ENCODE measurements at regions not wholly inside any gene's neighbourhood (a gene's known extent, or its start where the extent isn't known, plus 50 kb on each side); places are given as distances from the start of the nearest gene placed in this dataset.

- no peak for TF ChIP-seq SPI1 (IDR thresholded peaks at IDR 0.05; ENCODE audit: low read depth, low read length)
- TF ChIP-seq POLR2A (IDR thresholded peaks at IDR 0.05; ENCODE audit: low read depth, low read length): no peak
- no peak for TF ChIP-seq POLR2AphosphoS5 (IDR thresholded peaks at IDR 0.05; ENCODE audit: low read depth, low read length)
These were observed 1119.8 kb downstream of the RPIA start for GRCh38 chr2:89811295-89811694.
